ENCODE measurements at regions not wholly inside any gene's neighbourhood (a gene's known extent, or its start where the extent isn't known, plus 50 kb on each side); places are given as distances from the start of the nearest gene placed in this dataset.
"Not testable (repeated sequence)": the region's sequence is repeated elsewhere in the genome, so short reads cannot be mapped to it uniquely, and the experiment has no call there.

- not testable (repeated sequence) for DNase-seq (ENCODE audit: low read depth)
Observed at GRCh38 chr9:39674437-39675210, 319.2 kb downstream of the SPATA31A1 start.

DNA sequence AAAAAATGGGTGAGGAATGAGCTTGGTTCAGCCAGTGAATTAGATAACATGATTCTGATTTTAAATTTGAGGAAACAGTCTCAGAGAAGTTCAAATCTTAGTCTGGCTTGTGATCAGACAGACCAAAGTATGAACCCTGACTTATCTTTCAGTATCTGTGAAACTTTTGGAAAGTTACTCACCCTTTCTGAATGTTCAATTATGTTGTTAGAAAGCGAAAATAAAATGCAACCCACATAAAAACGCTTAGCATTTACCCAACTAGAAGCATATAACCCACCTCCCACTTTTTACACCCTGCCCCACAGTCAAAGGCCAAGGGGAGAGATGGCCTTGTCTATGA is 319.7 kb downstream of the SPATA31A1 start:
- DNase-seq (ENCODE audit: low read depth) = not testable (repeated sequence)

GRCh38 chr9:39678534-39679263 is 323.2 kb downstream of the SPATA31A1 start:
- DNase-seq (ENCODE audit: low read depth) = not testable (repeated sequence)

DNA sequence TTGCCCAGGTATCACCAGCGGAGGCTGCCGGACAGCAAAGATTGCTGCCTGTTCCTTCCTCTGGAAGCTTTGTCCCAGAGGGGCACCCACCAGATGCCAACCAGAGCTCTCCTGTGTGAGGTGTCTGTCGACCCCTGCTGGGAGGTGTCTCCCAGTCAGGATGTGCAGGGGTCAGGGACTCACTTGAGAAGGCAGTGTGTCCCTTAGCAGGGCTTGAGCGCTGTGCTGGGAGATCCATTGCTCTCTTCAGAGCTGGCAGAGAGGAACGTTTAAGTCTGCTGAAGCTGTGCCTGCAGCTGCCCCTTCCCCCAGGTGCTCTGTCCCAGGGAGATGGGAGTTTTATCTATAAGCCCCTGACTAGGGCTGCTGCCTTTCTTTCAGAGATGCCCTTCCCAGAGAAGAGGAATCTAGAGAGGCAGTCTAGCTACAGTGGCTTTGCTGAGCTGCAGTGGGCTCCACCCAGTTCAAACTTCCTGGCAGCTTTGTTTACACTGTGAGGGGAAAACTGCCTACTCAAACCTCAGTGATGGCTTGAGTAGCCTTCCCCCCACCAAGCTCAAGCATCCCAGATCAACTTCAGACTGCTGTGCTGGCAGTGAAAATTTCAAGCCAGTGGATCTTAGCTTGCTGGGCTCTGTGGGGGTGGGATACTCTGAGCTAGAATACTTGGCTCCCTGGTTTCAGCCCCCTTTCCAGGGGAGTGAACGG is 325.4 kb downstream of the SPATA31A1 start:
- not testable (repeated sequence) for DNase-seq (ENCODE audit: low read depth)

DNA sequence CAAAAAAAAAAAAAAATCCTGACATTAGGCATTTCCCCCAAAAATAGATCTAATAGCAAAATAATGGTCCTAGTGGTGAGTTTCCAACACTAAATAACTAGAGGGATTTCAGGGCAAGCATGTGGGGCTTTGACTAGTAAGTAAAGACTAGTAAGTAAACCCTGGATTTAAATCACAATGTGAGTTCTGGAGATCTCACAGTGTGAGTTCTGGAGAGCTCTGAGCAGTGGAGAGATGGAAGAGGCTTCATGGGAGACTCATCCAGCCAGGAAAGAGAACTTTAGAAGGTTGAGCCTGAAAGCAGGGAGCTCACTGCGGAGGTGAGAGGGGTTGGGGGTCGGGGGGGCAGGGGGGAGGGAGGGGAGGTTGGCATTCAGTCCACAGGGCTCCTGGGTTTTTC is 373.4 kb downstream of the SPATA31A1 start:
- not testable (repeated sequence) for DNase-seq (ENCODE audit: low read depth)

DNA sequence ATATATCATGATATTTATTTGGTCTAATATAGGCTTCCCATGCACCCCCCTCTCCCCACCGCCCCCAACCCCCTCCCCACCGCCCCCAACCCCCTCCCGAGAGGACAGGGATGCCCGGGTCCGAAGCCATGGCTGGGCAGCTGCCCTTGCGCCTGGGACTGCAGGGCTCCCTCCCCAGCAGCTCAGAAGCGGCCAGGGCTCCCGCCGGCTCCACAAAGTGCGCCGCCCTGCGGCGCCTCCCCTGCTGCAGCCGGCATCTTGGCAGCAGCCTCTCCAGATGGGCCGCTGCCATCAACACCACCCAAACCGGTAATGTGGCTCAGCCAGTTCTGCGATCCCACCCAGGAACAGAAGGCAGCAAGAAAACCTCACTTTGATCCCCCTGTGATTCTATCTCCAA is 389.4 kb downstream of the SPATA31A1 start:
- DNase-seq (ENCODE audit: low read depth) = not testable (repeated sequence)

DNA sequence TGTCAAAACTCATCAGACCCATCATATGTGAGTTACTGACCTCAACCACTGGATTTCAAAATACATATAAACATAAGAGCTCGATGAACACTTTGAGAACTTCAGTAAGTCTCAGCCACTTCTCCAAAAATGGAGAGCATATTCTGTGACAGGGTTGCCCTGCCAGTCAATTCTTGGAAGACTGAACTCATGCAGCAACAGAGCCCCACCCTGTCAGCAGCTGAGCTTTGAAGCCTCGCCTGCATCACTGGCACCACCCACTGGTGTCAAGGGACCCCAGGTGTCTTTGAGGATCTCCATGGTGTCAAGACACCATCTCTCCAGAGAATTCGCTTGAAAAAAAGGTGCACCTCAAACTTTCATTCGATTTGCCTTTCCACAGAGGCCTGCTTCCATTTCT is 420.1 kb downstream of the SPATA31A1 start:
- not testable (repeated sequence) for DNase-seq (ENCODE audit: low read depth)

GRCh38 chr9:39791356-39791755 is 435.9 kb downstream of the SPATA31A1 start:
- not testable (repeated sequence) for DNase-seq (ENCODE audit: low read depth)

DNA sequence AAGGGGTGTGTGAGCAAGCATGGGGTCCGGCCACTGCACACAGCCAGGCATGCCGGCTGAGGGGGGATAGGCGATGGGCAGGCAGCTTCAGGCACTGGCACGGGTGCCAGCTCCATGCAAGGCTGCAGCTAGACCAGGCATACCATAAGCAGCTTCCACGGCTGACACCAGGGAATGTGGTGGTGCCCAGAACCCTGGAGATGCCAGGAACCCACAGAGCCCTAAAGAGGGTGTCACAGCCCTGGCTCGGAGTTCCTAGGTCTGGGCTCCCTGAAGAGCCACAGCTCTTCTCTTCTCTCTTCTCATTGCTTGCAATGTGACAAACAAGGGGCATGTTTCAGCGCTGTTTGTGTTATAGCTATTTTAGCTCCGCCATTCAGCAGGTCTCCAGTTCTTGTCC is 442.5 kb downstream of the SPATA31A1 start:
- not testable (repeated sequence) for DNase-seq (ENCODE audit: low read depth)

DNA sequence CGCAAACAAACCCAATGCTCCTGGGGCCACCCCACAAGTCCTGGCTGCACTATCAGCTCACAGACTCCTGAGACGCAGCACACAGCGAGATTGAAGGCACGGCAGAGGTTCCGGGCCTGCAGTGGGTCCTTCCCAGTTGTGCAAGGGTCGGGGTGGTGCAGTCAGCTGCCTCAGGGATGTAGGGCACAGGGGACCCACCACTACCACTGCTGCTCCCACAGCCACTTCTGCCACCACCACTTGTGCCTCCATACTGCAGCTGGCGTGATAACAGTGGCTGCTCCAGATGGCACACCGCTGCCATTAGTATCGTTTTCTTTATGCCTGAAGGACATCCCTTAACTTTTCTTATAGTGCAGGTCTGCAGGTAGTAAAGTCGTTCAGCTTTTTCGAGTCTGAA is 443.8 kb downstream of the SPATA31A1 start:
- not testable (repeated sequence) for DNase-seq (ENCODE audit: low read depth)

DNA sequence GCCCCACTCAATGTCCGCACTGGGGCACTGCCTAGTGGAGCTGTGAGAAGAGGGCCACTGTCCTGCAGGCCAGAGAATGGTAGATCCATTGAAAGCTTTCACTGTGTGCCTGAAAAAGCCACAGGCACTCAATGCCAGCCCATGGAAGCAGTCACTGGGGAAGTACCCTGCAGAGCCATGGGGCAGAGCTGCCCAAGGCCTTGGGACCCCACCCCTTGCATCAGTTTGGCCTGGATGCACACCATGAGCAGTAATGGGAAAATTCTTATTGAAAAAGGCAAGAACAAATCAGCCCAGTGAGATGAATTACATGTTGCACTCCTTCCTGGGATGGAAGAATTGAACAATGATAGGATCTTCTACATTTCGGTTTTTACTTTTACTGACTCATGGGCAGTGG is 447.1 kb downstream of the SPATA31A1 start:
- DNase-seq (ENCODE audit: low read depth) = not testable (repeated sequence)

DNA sequence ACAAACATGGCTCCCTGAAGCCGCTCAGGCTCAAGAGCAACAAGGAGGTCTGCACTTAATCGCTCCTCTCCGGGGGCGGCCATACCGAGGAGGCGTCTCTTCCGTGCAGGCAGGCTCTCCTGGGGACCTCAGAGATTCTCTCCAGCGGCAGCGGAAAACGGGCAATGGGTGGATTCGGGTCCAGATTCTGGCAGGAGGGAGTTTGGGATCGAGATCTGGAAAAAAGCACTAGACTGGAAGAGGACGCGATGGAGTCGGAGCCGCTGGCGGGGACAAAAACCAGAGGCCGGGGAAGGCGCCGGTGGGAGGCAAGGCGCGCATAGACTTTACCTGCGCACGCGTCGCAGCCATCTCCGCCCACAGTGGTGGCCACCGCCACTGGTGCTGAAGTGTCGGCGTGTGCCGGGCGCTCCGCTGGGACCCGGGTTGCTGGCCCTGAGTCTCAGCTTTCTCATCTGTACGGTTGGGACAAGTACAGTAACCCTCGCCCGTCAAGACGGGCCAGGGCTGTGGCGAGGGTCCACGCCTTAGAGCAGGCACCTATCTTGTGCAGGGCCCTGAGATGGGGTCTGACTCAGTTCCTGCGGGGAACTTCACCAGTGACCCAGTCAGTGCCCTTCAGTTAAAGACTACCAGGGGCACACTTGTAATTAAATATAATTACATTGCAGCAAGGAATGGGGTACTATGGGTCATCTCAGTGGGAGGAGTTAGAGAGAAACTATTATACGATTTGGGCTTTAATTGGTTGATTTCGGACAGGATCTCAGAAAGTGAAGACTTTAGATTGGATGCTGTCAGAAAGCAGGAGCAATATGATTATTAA is 454.1 kb downstream of the SPATA31A1 start:
- DNase-seq (ENCODE audit: low read depth) = peak; percentile 32

- not testable (repeated sequence) for DNase-seq (ENCODE audit: low read depth)
Observed at GRCh38 chr9:39810401-39810800, 454.9 kb downstream of the SPATA31A1 start.

DNA sequence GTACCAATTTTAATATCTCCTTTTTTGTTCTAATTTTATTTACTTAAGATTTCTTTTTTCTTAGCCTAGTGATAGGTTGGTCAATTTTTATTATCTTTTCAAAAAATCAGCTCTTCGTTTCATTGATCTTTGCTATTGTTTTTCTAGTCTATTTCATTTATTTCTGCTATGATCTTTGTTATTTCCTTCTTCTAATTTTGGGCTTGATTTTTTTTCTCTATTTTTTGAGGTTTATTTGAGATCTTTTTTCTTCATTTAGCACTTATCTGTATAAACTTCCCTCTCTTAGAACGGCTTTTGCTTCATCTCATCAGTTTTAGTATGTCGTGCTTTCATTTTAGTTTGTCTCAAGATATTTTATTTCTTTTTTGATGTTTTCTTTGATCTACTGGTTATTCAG is 456.1 kb downstream of the SPATA31A1 start:
- not testable (repeated sequence) for DNase-seq (ENCODE audit: low read depth)

DNA sequence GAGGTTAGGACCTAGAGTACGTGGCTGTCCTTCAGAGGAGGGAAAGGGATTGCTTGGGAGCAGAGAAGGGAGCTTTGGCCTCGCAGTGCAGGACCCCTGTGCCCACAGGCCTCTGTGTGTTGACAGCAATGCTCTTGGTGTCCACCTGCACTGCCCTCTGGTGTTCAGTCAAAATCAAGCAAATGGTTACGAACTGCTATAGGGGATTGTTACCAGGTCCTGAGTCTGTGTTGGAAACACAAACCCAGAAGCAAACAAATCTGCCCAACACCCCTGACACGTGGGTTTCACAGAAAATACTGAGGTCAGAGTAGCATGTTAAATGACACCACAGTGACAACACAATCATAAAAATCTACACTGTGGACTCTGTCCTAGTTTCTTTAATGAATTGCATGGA is 473.0 kb downstream of the SPATA31A1 start:
- DNase-seq (ENCODE audit: low read depth) = not testable (repeated sequence)
